HG03103 (cell line): ENCODE measurements at regions not wholly inside any gene's neighbourhood (a gene's known extent, or its start where the extent isn't known, plus 50 kb on each side); places are given as distances from the start of the nearest gene placed in this dataset.
"Not testable (repeated sequence)": the region's sequence is repeated elsewhere in the genome, so short reads cannot be mapped to it uniquely, and the experiment has no call there.

ENCODE experiments used
- ATAC-seq: cut with Tn5 transposase; IDR thresholded peaks from one replicate; pipeline ENCODE4 v1.9.1; 2021; ENCODE audit warnings: low read depth; ENCODE audit not compliant: unreplicated experiment

DNA sequence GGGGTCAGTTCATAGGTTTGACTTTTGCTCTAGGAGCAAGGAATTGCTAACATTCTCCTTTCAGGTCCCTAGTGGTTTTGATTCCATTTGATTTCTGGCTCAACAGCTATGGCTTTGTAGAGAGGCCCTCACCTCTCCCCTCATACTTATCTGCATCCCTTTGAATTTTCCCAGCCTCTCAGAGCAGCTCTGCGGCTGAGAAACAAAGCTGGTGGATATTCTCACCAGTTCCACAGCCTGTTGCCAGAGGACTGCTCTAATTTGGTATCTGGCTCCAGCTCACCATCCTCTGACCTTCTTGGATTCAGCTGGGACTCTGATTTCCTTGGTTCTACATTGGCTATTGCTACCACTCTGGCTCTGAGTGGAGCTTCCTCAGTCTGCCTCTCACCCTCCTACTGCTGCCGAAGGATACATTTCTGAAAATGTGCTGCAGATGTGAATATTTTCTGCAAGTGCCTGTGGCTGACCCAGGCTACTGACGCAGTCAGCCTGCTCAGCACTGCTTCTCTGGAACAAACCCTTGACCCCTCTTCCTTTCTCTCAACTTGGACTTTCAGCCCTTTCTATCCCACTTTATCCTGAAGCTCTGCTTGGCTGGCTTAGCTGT lies 110.9 kb upstream of the ENPEP start:
- no peak for ATAC-seq

DNA sequence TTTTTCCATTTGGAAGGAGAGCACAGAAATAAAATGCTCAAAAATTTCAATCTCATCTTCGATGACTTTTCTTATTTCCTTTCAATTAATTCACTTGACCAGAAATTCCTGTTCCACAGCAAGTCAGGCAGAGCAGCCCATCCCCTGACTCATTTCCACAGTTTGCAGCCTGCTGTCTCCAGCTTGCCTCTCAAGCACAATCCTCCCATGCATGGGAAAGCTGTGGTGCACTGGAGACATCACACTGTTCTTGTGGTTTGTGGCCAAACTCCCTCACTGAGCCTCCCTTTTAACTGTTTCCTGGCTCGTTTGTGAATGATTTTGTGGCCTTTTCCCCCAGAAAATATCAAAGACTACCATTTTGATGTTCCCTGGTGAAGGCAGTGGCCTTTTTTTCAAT lies 114.0 kb upstream of the ENPEP start:
- ATAC-seq = no peak

DNA sequence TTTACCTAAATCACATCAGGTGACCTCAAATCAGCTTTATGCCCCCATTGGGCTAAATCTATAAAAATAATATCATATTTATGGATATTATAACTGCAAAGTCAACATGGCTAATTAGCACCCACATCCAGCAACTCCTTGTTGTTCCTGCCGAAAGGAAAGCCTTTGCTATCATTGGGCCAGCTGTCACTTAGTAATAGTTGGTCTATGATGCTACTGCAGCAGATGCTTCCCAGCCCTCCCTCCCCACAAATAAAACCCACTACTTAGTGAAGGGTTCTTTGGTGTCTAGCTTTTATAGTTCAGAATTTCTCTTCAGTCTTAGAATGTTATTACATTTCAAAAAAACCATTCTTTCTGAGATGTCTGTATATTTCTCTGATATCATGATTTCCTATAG lies 116.9 kb upstream of the ENPEP start:
- no peak for ATAC-seq

DNA sequence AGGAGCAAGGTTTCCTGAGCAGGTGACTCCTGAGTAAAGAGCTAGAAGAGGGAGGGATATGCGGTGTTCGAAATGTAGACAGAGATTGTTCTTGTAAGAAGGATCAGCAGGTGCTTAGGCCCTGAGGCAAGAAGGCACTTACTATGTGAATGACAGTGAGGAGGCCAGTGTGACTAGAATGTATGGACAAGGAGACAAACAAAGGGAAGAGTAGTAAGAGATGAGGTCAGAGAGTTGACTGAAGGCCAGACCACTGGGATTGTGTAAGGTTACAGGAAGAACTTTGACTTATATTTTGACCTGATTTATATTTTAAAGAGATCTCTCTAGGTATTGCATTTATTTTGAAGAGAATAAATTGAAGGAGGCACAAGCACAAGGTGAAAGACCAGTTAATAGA lies 118.4 kb upstream of the ENPEP start:
- no peak for ATAC-seq

DNA sequence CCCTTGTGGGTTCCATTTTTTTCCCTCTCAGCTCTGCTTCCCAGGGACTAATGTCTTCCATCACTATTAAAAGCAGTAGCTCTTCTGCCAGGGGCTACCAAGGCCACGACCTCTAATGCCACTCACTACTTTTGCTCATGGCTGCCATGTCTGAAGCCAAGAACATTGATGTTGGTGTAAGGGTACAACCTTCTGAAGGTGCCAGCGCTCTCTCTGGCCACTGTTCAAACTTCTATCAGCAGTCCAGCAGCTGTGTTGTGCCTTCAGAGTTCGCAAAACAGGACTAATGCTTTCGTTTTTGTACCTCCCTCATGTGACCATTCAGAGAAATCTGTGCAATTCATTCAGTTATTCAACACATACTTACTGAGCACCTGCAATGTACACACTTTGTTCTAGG lies 121.5 kb upstream of the ENPEP start:
- ATAC-seq = no peak

DNA sequence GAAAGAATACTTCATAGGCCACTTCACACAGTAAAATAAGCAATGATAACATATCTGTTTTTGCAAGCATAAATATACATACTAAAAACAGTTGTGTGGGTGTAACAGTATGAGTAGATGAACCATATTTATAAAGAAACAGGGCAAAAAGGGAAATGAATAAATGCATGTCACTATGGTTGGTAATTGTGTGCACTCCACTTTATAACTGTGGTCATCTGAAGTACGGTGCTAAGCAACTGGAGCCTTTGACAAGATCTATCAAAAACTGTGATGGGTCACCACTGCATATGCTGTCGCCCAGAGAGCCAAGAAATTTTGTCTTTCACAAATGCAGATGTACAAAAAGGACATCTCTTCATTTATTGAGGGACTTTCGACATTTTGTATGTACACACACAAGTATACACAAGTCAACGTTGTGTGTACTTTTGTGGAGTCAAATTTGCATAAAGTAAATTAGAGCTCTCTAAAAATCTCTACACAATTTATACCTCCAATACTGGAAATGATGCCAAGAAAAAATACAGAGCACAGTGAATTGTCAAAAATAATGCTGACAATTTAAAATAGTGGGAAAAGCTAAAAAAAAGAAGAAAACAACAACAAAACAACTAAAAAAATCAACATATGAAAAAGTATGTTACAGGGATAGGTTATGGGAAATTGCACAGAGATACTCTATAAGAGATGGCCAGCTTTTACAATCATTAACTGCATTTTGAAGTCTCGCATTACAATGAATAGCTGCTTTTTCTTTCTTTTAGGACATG lies 123.1 kb upstream of the ENPEP start:
- no peak for ATAC-seq

DNA sequence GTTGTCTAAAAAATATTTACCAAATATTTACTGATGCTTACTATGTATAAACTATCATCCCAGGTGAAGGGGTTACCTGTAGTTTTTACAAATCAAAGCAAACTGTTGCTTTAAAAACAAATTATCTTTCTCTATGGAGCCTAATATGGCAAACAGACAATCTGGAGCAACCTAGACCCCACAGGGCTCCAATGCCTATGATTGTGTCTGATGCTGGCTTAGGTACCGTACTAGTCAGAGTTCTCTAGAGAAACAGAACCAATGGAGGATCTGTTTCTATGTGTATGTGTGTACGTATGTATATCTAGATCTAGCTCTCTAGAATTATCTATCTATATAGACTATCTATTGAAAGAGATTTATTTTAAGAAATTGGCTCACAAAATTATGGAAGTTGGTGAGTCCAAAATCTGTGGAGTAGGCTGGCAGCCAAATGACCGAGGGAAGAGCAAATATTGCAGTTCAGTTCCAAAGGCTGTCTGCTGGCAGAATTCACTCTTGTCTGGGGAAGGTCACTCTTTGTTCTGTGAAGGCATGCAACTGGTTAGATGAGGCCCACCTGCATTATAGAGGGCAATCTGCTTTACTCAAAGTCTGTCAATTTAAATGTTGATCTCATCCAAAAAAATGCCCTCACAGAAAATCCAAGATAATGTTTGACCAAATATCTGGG lies 127.1 kb upstream of the ENPEP start:
- no peak for ATAC-seq

DNA sequence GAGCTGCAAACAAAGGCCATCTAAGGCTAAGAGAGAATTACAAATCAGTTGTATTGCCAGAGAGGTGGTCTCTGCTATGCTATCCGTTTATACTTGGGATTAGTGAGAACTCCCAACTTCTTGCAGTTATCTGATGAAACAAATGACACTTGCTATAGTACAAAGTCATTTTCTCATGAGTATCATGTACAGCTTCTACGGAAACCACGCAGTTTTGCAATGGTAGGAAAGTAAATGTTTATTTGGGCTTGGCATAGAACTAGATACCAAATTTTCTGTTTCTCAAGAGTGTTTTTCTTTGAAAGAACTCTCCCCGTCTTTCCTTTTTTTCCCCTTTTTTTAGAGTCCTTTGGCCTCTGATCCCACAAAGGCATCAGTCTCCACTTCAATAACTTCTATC lies 128.2 kb upstream of the ENPEP start:
- ATAC-seq = no peak

DNA sequence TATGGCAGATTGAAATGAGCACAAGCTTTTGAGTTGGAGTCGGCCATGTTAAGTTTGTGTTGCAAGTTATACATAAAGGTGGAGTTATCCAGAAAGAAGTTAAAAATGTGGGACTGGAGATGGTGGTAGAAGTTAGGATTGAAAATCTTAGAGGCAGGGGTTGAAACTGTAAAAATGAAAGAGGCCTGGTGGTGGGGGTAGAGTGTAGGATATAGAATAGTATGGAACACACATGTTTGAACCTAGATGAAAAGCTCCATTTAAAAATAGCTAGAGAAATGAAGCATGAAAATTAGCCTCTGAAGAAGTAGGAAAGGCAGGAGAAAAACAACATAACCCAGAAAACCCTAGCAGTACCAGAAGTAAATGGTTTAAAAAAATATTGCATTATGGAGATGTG lies 131.8 kb upstream of the ENPEP start:
- no peak for ATAC-seq

DNA sequence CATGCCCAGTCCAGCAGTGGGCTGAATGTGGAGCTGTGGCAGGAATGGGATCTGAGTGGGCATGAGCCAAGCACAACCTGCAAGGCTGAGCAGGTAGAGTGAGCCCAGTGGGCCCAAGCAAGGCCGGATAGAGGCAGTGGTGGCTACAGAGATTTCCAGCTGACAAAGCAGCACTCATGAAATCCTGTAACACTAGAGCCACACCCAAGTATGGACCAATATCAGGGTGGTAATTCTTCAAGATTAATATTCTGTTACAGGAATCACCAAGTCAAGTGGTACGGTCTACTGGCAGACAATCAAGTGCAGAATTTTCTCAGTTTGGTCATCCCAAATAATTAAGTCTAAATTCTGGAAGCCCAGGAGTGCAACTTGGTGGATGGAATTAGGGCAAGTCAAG lies 132.4 kb upstream of the ENPEP start:
- no peak for ATAC-seq

DNA sequence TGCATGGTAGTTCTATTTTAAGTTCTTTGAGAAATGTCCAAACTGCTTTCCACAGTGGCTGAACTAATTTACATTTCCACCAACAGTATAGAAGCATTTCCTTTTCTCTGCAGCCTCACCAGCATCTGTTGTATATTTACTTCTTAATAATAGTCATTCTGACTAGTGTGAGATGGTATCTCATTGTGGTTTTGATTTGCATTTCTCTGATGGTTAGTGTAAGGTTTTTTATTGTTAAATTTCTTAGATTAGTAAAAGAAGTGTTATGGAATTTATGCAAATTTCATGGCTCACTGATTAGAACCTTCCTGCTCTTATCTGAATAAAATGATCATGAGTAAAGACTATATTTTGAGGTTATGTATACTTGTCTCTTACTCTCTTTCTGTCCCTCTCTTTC lies 134.8 kb upstream of the ENPEP start:
- ATAC-seq = not testable (repeated sequence)

DNA sequence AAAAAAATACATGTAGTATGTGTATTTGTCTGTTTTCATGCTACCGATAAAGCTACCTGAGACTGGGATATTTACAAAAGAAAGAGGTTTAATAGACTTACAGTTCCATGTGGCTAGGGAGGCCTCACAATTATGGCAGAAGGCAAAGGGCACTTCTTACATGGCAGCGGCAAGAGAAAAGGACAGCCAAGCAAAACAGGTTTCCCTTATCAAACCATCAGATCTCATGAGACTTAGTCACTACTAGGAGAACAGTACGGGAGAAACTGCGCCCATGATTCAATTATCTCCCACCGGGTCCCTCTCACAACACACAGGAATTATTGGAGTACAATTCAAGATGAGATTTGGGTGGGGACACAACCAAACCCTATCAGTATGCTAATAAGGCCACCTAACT lies 137.0 kb upstream of the ELOVL6 start:
- ATAC-seq = no peak

DNA sequence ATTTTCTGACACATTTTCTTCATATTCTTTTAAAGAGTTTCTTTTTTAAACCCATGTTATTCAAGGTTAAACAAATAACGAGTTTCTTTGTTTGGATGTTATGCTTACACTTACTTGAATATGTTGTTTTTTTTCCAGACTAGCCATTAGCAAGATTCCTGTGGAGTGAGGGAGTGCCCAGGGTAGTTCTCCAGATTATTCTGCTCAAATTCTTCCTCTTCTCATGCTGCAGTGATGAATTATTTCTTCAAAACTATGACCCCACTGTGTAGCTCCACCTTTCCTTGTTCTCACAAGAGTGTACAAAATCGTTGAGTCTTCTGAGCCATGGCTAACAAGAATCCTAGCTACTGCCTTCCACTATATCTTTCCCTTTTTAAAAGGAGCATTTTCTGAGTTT lies 134.1 kb upstream of the ELOVL6 start:
- no peak for ATAC-seq

DNA sequence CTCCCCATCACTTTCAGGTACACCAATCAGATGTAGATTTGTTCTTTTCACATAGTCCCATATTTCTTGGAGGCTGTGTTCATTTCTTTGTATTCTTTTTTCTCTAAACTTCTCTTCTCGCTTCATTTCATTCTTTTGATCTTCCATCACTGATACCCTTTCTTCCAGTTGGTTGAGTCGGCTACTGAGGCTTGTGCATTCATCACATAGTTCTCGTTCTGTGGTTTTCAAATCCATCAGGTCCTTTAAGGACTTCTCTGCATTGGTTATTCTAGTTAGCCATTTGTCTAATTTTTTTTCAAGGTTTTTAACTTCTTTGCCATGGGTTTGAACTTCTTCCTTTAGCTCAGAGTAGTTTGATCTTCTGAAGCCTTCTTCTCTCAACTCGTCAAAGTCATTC lies 128.0 kb upstream of the ELOVL6 start:
- not testable (repeated sequence) for ATAC-seq

DNA sequence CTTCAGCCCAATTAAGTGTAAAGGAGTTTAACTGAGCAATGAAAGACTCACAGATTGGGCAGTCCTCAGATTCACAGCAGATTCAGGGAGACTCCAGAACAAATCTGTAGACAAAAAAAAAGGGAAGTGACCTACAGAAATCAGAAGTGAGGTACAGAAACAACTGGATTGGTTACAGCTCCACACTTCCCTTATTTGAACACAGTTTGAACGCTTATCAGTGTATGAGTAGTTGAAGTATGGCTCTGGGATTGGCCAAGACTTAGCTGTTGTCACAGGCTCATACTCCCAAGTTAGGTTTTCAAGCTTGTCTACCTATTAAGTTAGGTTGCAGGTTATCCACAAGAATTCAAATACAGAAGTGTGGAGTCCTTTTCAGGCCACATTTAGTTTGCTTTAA lies 112.4 kb upstream of the ELOVL6 start:
- ATAC-seq = peak; percentile 74

DNA sequence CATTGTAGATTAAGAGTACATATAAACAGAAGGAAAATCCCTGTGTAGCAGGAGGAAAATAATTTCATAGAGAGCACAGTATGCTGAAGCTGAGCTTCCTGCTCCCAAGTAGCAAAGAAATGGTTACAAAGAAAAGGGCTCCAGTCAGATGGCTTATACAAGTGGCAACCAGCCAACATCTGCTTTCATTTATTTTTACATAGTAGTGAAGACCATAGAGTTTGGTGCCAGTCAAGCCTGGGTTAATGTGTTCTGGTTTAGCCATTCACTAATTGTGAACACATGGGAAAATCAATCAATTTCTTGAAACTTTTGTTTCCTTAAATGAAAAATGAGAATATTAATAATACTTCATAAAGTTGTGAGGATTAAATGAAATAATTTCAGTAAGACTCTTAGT lies 111.3 kb upstream of the ELOVL6 start:
- no peak for ATAC-seq

DNA sequence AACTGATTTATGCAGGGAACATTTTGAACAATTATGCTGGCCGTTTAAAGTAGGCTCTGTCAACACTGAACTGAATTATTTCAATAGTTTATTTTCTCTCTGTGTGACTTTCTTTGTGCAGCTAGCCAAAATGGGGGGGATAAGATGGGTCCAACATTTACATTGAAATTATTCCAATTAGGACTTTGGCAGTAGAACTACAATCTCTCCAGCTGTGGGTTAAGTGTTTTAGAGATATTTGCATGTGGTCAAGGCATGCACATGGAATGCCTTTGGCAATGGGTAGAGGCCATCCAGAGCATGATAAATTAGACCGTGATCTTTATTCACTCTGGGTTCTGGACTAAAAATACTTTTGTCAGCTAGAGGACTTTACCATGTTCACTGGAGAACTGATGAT lies 107.9 kb upstream of the ELOVL6 start:
- ATAC-seq = no peak

DNA sequence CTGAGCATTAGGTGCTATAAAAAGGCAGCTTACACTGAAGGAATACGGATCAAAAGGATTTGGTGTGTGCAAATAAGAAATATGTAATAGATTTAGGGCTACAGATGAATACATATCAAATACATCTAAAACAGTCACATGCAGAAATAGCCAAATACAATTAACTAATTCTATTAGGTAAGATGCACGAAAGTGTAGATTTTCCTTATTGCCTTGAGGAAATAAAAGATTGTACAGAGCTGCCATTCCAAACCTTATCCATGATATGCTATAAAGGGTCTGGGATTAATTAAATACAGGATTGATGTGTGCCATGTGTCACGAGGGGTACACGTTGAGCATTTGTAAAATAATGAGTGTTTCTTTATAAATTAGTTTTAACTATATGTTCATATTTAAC lies 107.0 kb upstream of the ELOVL6 start:
- ATAC-seq = no peak

DNA sequence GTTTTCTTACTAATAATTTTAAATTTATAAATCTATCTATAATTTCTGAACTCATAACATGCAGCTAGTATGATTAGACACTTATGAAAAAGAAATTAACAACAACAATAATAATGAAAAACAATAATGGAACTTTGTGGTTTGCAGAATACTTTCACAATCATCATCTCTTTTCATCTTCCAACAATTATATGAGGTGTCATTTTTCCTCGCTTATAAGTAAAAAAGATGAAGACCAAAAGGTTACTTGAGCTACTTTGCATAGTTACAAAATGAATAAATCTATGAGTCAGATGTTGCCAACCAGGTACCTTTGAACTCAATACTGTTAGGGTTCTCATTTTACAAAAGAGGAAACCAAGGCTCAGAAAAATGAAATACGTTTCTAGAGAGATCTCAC lies 98.5 kb upstream of the ELOVL6 start:
- peak; percentile 77 for ATAC-seq

DNA sequence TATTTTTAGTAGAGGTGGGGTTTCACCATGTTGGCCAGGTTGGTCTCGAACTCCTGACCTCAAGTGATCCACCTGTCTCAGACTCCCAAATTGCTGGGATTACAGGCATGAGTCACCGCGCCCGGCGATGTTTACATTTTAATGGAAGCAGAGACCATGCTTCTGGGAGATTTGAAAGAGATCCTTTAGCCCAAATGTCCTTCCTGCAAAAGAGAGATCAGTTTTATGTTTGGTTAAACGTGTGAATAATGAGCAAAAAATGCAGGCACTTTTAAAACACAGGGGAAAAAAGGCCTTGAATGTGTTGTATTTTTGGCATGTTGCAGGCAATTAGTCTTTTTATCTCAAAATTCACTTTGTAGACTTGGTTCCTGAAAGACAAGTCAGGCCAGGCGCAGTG lies 95.8 kb upstream of the ELOVL6 start:
- ATAC-seq = no peak

DNA sequence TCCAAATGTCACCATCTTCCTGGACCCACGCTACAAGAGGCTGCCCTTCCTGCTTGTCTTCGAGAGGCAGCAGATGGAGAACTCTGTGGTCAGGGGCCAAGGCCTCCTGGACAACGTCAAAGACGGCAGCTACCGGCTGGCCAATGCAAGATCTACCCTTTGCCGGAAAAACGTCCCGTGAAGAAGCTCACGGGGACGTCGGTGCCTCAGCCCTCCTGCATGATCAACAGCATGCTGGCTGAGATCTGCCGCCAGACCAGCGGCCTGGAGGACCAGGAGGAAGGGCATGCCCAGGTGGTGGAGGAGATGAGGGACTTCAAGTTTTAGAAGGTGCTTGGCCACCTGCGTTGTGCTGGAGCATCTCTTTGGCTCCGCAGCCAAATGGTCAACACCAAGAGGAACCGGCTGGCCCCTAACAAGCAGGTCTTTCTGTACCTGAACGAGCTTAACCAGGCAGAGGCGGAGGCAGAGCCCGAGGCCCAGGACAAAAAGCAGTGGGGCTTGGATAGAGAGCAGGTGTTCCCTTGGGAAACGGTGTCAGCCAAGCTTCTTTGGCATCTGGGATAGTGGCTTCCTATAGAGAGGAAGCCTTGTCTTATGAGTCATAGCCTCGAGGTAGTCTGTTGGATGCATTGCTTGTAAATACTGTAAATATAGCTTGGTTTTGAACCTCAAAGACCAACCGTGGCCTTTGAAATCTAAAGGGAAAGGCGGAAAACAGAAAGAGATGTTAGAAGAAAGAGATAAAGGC lies 94.8 kb upstream of the ELOVL6 start:
- ATAC-seq = no peak
